Natural killer cell (primary cell): ENCODE measurements at regions not wholly inside any gene's neighbourhood (a gene's known extent, or its start where the extent isn't known, plus 50 kb on each side); places are given as distances from the start of the nearest gene placed in this dataset.

Experiments
- ATAC-seq, 3 donors: fragments of 150-1000 bp in 2 of 3; fragments of 200-7000 bp in 1 of 3; cut with Tn5 transposase; 1 replicate in 1 of 3; 2 replicates in 2 of 3; pipeline ENCODE4 v1.10.0; 2021; ENCODE audit warnings: mild to moderate bottlenecking in 2 of 3, moderate library complexity in 2 of 3
- DNase-seq, 2 donors: peaks; one replicate each; pipeline versions ENCODE4 v3.0.0 to v3.0.0-alpha.2; 2013 to 2021; ENCODE audit warnings: mixed read lengths in 1 of 2
- H3K27ac ChIP-seq: one replicate; pipeline ENCODE4 v1.5.1; 2013; ENCODE audit warnings: mild to moderate bottlenecking, low read length
- H3K27me3 ChIP-seq: one replicate; pipeline ENCODE4 v1.6.1; 2013; ENCODE audit warnings: low read length; ENCODE audit not compliant: control insufficient read depth, insufficient read depth
- H3K36me3 ChIP-seq: one replicate; pipeline ENCODE4 v1.6.1; 2013; ENCODE audit warnings: low read length; ENCODE audit not compliant: control insufficient read depth, insufficient read depth
- H3K4me1 ChIP-seq: one replicate; pipeline ENCODE4 v1.6.1; 2013; ENCODE audit warnings: low read length; ENCODE audit not compliant: control insufficient read depth, insufficient read depth
- H3K4me3 ChIP-seq: one replicate; pipeline ENCODE4 v1.5.1; 2013; ENCODE audit warnings: low read length
- H3K9me3 ChIP-seq: one replicate; pipeline ENCODE4 v1.6.1; 2013; ENCODE audit warnings: low read length; ENCODE audit not compliant: control insufficient read depth, insufficient read depth
- H3K27ac Mint-ChIP-seq, 2 donors: one replicate each; pipeline ENCODE4 v1.8.0; 2022; ENCODE audit warnings: mild to moderate bottlenecking in 2 of 2, mixed read lengths in 2 of 2, moderate library complexity in 1 of 2
- H3K27me3 Mint-ChIP-seq, 2 donors: one replicate each; pipeline ENCODE4 v1.8.0; 2022; ENCODE audit warnings: low read depth in 2 of 2, mixed read lengths in 2 of 2
- H3K36me3 Mint-ChIP-seq: one replicate; pipeline ENCODE4 v1.8.0; 2022; ENCODE audit warnings: mixed read lengths
- H3K4me1 Mint-ChIP-seq, 2 donors: one replicate each; pipeline ENCODE4 v1.8.0; 2022; ENCODE audit warnings: mixed read lengths in 2 of 2
- H3K4me3 Mint-ChIP-seq: one replicate; pipeline ENCODE4 v1.8.0; 2022; ENCODE audit warnings: mild to moderate bottlenecking, moderate library complexity, mixed read lengths
- H3K9me3 Mint-ChIP-seq, 2 donors: one replicate each; pipeline ENCODE4 v1.8.0; 2022; ENCODE audit warnings: mixed read lengths in 2 of 2
- whole genome bisulfite sequencing: methylation state at CpG from one replicate; pipeline ENCODE4 v1.1.7; 2013; ENCODE audit warnings: missing lambda C conversion rate; ENCODE audit not compliant: insufficient coverage; 5-methylcytosine and 5-hydroxymethylcytosine counted together
- intact Hi-C: fragments of 100-400 bp; cut with micrococcal nuclease; formaldehyde crosslinking; loops from one replicate; pipeline ENCODE4 v1.14.2; 2022
- TF ChIP-seq, protein P1 (sequence below): fragments of 200-600 bp; IDR thresholded peaks from one replicate; pipeline ENCODE4 v1.8.0; 2022; ENCODE audit warnings: antibody characterized with exemption

DNA sequence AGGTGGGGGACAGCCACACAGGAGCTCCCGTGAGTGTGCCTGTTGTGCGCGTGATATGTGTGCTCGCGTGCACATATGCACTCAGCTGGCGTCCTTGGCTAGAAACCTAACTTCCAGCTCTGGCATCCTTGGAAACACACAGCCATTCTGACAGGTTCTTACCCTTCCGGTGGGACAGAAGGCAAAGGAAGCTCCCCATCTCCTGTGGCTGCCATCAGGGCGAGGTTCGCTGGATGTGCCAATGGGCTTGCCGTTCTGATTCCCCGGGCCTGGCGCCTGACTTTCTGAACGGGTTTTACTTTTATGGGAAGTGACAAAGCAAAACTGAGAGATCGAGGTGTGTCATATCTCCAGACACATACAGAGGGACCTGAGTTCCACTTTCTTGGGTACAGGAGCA lies 124.7 kb downstream of the PAPOLA start:
- Mint-ChIP-seq H3K9me3 (no peaks in the 10 kb centered on the region), H3K4me1 (peaks cover 0 to 3% of the 10 kb centered on the region in 2 donors), H3K36me3 (no peaks in the 10 kb centered on the region), H3K27me3 (peaks cover 0 to 5% of the 10 kb centered on the region in 2 donors), H3K27ac (no peak overlapping the region), H3K4me3 (no peak overlapping the region)
- no peaks in the 10 kb centered on the region for H3K4me1 ChIP-seq
- no peaks in the 10 kb centered on the region for H3K36me3 ChIP-seq
- no peak overlapping the region for H3K4me3 ChIP-seq
- TF ChIP-seq, protein P1, sequence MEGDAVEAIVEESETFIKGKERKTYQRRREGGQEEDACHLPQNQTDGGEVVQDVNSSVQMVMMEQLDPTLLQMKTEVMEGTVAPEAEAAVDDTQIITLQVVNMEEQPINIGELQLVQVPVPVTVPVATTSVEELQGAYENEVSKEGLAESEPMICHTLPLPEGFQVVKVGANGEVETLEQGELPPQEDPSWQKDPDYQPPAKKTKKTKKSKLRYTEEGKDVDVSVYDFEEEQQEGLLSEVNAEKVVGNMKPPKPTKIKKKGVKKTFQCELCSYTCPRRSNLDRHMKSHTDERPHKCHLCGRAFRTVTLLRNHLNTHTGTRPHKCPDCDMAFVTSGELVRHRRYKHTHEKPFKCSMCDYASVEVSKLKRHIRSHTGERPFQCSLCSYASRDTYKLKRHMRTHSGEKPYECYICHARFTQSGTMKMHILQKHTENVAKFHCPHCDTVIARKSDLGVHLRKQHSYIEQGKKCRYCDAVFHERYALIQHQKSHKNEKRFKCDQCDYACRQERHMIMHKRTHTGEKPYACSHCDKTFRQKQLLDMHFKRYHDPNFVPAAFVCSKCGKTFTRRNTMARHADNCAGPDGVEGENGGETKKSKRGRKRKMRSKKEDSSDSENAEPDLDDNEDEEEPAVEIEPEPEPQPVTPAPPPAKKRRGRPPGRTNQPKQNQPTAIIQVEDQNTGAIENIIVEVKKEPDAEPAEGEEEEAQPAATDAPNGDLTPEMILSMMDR = no peak
- no peaks in the 10 kb centered on the region for H3K27me3 ChIP-seq
- no peak overlapping the region for H3K27ac ChIP-seq
- DNase-seq (no peak), ATAC-seq (no peak)
- intact Hi-C loops = no loop called here
- no peaks in the 10 kb centered on the region for H3K9me3 ChIP-seq
- WGBS = 32% methylated on average over 14 of the region's 14 CpGs

DNA sequence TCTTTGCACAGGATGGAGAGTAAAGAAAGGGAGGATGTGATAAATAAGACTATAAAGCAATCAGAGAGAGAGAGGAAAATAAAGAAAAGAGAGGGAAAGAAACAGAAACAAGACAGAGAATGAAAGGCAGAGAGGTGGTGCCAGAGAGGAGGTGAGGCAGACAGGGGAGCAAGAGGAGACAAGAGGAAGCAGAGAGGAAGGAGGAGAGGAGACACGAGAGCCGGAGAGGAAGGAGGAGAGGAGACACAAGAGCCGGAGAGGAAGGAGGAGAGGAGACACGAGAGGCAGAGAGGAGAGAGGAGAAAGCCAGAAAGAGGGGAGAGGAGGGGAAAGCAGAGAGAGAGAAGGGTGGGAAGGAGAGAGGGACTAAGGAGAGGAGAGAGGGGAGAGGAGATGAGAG lies 125.2 kb downstream of the PAPOLA start:
- Histone ChIP-seq H3K36me3 (no peaks in the 10 kb centered on the region), H3K4me3 (no peak overlapping the region), H3K27ac (no peak overlapping the region), H3K4me1 (no peaks in the 10 kb centered on the region), H3K27me3 (no peaks in the 10 kb centered on the region), H3K9me3 (no peaks in the 10 kb centered on the region)
- Mint-ChIP-seq H3K9me3 (no peaks in the 10 kb centered on the region), H3K4me1 (peaks cover 0 to 4% of the 10 kb centered on the region in 2 donors), H3K27me3 (peaks cover 0 to 5% of the 10 kb centered on the region in 2 donors), H3K36me3 (no peaks in the 10 kb centered on the region), H3K27ac (no peak overlapping the region), H3K4me3 (no peak overlapping the region)
- ATAC-seq (no peak), DNase-seq (no peak)
- WGBS = 59% methylated on average over 4 of the region's 4 CpGs
- intact Hi-C loops = no loop called here
- TF ChIP-seq, protein P1 = no peak

DNA sequence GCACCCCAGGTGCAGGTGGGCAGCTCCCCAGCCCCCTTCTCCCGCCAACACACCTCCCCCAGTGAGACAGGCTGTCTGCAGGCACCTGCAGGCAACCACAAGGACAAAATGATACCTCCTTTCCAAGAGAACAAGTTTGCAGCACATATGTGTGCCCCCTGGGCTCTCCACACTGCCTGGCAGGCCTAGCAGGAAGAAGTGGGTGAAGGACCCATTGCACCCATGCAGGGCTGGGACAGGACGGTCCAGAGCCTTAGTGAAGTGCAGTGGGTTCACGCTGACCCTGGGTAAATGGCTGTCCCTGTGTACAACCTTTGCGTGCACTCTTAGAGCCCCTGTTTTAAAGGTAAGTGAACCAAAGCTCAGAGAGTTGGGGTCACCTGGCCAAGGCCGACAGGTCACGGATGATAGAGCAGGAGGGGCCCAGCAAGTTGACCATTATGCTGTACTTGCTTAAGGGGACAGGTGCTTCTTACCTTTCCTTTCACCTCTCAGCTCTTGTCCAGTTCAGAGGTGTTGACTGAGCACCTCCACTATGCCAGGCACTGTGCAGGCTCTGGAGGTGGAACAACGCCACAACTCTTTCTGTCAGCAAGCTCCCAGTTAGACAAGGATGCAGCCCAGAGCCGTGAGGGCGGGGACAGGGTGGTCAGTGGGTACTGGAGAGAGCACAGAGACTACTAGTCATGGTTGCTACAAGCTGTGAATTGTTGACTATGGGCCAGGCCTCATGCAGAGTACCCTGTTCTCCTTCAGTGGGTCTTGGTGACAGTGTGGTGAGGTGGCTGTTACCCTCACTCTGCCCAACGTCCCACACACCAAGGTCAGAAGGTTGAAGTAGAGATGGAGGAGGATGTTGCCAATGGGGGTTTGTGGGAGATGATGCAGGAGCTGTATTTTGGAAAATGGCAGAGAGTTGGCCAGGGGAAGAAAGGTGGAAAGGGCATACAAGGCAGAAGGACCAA lies 125.9 kb downstream of the PAPOLA start:
- WGBS = 86% methylated on average over 10 of the region's 10 CpGs
- Mint-ChIP-seq H3K27ac (no peak overlapping the region), H3K4me3 (no peak overlapping the region), H3K9me3 (no peaks in the 10 kb centered on the region), H3K27me3 (peaks cover 0 to 5% of the 10 kb centered on the region in 2 donors), H3K4me1 (peaks cover 0 to 4% of the 10 kb centered on the region in 2 donors), H3K36me3 (no peaks in the 10 kb centered on the region)
- Histone ChIP-seq H3K9me3 (no peaks in the 10 kb centered on the region), H3K36me3 (no peaks in the 10 kb centered on the region), H3K4me3 (no peak overlapping the region), H3K27ac (no peak overlapping the region), H3K27me3 (no peaks in the 10 kb centered on the region), H3K4me1 (no peaks in the 10 kb centered on the region)
- peak in 1 of 2 donors; percentile 3 for DNase-seq
- ATAC-seq = no peak
- TF ChIP-seq, protein P1 = no peak
- intact Hi-C loops = no loop called here
